Ovary (tissue), 7 donors: ENCODE measurements at regions not wholly inside any gene's neighbourhood (a gene's known extent, or its start where the extent isn't known, plus 50 kb on each side); places are given as distances from the start of the nearest gene placed in this dataset.

Experiments
- DNase-seq, 5 donors: peaks; one replicate each; pipeline ENCODE4 v3.0.0-alpha.2; 2019 to 2020
- H3K27ac ChIP-seq, 2 donors: fragments of 200-600 bp; one replicate each; pipeline versions ENCODE4 v1.5.1 to v1.8.0; 2019 to 2022
- H3K27me3 ChIP-seq: fragments of 200-600 bp; one replicate; pipeline ENCODE4 v1.8.0; 2022
- H3K36me3 ChIP-seq: fragments of 200-600 bp; sonication (generic); one replicate; pipeline ENCODE4 v1.5.1; 2019
- H3K4me1 ChIP-seq: one replicate; pipeline ENCODE4 v1.8.1; 2013; ENCODE audit warnings: mild to moderate bottlenecking, moderate library complexity; ENCODE audit not compliant: insufficient read depth
- H3K4me3 ChIP-seq: fragments of 200-600 bp; sonication (generic); one replicate; pipeline ENCODE4 v1.5.1; 2017
- H3K9me3 ChIP-seq, 2 donors: fragments of 200-600 bp in 1 of 2; sonication (generic) in 1 of 2; one replicate each; pipeline versions ENCODE4 v1.5.1 to v1.8.1; 2013 to 2019; ENCODE audit warnings: mild to moderate bottlenecking in 1 of 2, moderate library complexity in 1 of 2
- EP300 ChIP-seq: sonication (generic); formaldehyde crosslinking; IDR thresholded peaks from one replicate; pipeline ENCODE4 v1.6.1; 2017; ENCODE audit warnings: antibody characterized with exemption
- POLR2A ChIP-seq: fragments of 450-650 bp; IDR thresholded peaks from one replicate; pipeline ENCODE4 v1.6.1; 2017; ENCODE audit warnings: antibody characterized with exemption, mild to moderate bottlenecking, moderate library complexity
- WGBS, 3 donors: extraction: QIAGEN DNeasy Blood & Tissue Kit in 1 of 3; methylation state at CpG; one replicate each; pipeline versions ENCODE4 v1.1.5 to v1.1.7; 2013 to 2017; 5-methylcytosine and 5-hydroxymethylcytosine counted together
- intact Hi-C, 4 donors: fragments of 100-400 bp; cut with DNase I; formaldehyde crosslinking; loops; one replicate each; pipeline versions ENCODE4 v1.11.0 to v1.15.1; 2022 to 2023
- TF ChIP-seq, protein P1 (sequence below), 3 donors: fragments of 450-650 bp in 2 of 3; fragments of 200-600 bp in 1 of 3; IDR thresholded peaks; one replicate each; pipeline versions ENCODE4 v1.5.1 to v1.8.0; 2016 to 2022; ENCODE audit warnings: antibody characterized with exemption in 3 of 3, mild to moderate bottlenecking in 1 of 3
- donor health status: DM: no; HTN: no; CAD: no; lungs with moderate emphysema.
- donor health status: DM: no; HTN: no; CAD: no.
- donor health status: Bipolar disorder and iron deficiency.
- donor health status: DM: no; HTN: no; CAD: no.
- donor health status: DM: yes; HTN: yes; CAD: no.

DNA sequence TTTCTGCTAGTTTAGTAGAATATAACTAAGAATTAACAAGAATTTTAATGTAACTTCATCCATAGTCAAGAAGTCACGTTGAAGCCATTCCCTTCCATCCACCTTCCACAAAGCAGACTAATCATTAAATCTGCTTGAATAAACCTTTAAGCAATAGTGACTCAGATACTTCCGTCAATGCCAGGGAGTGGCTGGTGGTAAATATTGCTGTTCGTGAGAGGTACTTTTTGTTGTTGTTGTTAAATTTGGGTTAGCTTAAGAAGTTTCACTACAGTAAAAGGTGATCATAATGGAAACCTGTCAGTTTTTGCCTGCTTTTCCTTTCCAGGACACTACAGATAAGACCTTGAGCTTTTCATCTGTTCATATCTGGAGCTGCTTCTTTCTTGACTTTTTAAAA is 316.3 kb downstream of the TMA16 start:
- Histone ChIP-seq H3K36me3 (no peaks in the 10 kb centered on the region), H3K27me3 (no peaks in the 10 kb centered on the region), H3K27ac (no peak overlapping the region), H3K4me3 (no peak overlapping the region), H3K9me3 (no peaks in the 10 kb centered on the region), H3K4me1 (no peaks in the 10 kb centered on the region)
- intact Hi-C loops: no loop called here
- 70 to 78% (median 78%) methylated on average over 3 of the region's 3 CpGs for WGBS, 3 donors
- TF ChIP-seq, protein P1, sequence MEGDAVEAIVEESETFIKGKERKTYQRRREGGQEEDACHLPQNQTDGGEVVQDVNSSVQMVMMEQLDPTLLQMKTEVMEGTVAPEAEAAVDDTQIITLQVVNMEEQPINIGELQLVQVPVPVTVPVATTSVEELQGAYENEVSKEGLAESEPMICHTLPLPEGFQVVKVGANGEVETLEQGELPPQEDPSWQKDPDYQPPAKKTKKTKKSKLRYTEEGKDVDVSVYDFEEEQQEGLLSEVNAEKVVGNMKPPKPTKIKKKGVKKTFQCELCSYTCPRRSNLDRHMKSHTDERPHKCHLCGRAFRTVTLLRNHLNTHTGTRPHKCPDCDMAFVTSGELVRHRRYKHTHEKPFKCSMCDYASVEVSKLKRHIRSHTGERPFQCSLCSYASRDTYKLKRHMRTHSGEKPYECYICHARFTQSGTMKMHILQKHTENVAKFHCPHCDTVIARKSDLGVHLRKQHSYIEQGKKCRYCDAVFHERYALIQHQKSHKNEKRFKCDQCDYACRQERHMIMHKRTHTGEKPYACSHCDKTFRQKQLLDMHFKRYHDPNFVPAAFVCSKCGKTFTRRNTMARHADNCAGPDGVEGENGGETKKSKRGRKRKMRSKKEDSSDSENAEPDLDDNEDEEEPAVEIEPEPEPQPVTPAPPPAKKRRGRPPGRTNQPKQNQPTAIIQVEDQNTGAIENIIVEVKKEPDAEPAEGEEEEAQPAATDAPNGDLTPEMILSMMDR (IDR thresholded peaks at IDR 0.05): no peak
- TF ChIP-seq POLR2A (no peak), EP300 (no peak)
- DNase-seq: no peak

DNA sequence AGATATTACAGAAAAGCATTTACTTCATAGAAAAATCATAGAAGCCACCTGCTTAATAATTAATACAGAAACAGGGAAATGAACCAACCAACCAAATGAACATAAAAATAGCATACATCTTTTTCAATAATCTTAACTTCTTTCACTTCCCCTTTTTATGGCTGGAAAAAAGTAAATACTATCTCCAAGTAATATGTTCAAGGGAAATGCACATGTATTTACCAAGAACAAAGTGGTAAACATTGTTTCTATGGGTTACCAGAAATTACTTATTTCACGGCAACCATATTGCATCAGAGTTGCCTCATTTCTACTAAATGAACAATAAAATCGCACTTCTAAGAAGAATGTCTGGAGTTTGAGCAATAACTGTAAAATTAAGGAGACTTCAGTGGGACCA is 321.3 kb downstream of the TMA16 start:
- H3K27ac ChIP-seq: no peak overlapping the region
- no peaks in the 10 kb centered on the region for H3K4me1 ChIP-seq
- WGBS, 3 donors: 85 to 90% (median 90%) methylated on average over 2 of the region's 2 CpGs
- no peak for DNase-seq
- intact Hi-C loops: no loop called here
- TF ChIP-seq POLR2A (no peak), EP300 (no peak)
- TF ChIP-seq, protein P1 (IDR thresholded peaks at IDR 0.05): no peak
- H3K9me3 ChIP-seq: no peaks in the 10 kb centered on the region
- no peaks in the 10 kb centered on the region for H3K36me3 ChIP-seq
- H3K4me3 ChIP-seq: no peak overlapping the region
- no peaks in the 10 kb centered on the region for H3K27me3 ChIP-seq

DNA sequence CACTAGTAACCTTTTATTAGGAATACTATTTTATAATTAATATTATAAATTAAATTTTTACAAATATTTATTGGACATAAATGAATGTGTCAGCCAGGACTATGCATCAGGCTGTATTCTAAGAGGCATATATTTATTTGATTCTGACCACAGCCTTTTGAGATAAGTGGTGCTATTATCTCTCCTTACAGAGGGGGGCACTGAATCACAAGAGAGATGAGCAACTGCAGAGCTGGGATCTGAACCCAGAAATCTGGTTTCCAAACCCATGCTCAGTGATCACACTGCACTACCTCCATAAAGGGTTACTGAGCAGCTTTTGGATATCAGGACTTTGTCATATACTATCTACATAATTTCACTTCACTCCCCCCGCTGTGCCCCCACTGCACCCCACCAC is 322.0 kb downstream of the TMA16 start:
- WGBS, 3 donors: 77 to 93% (median 91%) methylated on average over 1 of the region's 1 CpG
- TF ChIP-seq POLR2A (no peak), EP300 (no peak)
- TF ChIP-seq, protein P1 (IDR thresholded peaks at IDR 0.05): no peak
- intact Hi-C loops: no loop called here

DNA sequence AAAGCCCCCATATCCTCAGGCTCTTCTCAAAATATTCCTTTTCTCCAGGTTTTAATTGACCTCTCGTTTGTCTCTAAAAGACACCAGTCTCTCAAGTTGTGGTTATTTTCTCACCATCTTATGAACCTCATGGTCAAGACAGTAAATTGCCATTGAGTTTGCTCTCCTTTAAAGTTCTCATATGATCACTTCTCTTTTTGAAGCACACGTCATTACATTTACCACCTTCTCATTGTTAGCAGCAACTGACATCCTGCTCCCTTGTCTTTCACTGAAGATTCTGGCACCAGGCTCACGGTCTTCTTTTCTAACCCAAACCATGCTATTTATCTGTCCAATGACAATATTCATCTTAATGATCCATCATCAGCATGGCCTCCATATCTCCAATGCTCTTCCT is 324.2 kb downstream of the TMA16 start:
- TF ChIP-seq EP300 (no peak), POLR2A (no peak)
- TF ChIP-seq, protein P1 (IDR thresholded peaks at IDR 0.05): no peak
- H3K4me1 ChIP-seq: no peaks in the 10 kb centered on the region
- no peak overlapping the region for H3K4me3 ChIP-seq
- no peaks in the 10 kb centered on the region for H3K36me3 ChIP-seq
- no peaks in the 10 kb centered on the region for H3K27me3 ChIP-seq
- H3K27ac ChIP-seq: no peak overlapping the region
- DNase-seq: no peak
- intact Hi-C loops: no loop called here
- H3K9me3 ChIP-seq: no peaks in the 10 kb centered on the region
- WGBS, 3 donors: 65 to 82% (median 73%) methylated on average over 3 of the region's 3 CpGs

More for the DNA sequence above, 322.0 kb downstream of the TMA16 start:
- Histone ChIP-seq H3K9me3 (no peaks in the 10 kb centered on the region), H3K27ac (no peak overlapping the region), H3K4me3 (no peak overlapping the region), H3K27me3 (no peaks in the 10 kb centered on the region), H3K4me1 (no peaks in the 10 kb centered on the region), H3K36me3 (no peaks in the 10 kb centered on the region)
- no peak for DNase-seq

DNA sequence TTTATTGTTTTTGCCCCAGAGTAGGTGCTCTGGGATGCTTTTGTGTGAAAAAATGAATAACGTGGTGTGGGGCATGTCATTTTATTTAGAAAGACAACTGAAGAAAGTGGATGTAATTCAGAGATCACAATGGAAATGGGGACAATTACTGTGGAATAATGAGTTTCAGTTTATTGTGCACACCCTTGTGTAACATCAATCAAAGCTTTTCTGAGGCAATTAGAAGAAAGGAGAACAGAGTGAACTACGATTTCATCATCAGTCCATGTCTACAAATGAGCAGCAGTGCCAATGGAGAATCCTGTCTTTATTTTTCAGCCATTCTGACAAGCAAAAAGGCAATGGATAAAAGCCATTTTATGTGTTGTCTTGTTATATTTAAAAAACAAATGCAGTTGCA is 339.2 kb downstream of the TMA16 start:
- no peak overlapping the region for H3K27ac ChIP-seq
- no peak for TF ChIP-seq EP300
- TF ChIP-seq, protein P1 (IDR thresholded peaks at IDR 0.05): no peak
- no peak for TF ChIP-seq POLR2A
- no peak overlapping the region for H3K4me3 ChIP-seq
- no peaks in the 10 kb centered on the region for H3K9me3 ChIP-seq
- no peaks in the 10 kb centered on the region for H3K4me1 ChIP-seq
- no peaks in the 10 kb centered on the region for H3K36me3 ChIP-seq
- no peaks in the 10 kb centered on the region for H3K27me3 ChIP-seq
- DNase-seq: no peak
- 59 to 60% (median 60%) methylated on average over 2 of the region's 2 CpGs for WGBS, 3 donors
- intact Hi-C loops: no loop called here
